ENCODE measurements at regions not wholly inside any gene's neighbourhood (a gene's known extent, or its start where the extent isn't known, plus 50 kb on each side); places are given as distances from the start of the nearest gene placed in this dataset.

DNA sequence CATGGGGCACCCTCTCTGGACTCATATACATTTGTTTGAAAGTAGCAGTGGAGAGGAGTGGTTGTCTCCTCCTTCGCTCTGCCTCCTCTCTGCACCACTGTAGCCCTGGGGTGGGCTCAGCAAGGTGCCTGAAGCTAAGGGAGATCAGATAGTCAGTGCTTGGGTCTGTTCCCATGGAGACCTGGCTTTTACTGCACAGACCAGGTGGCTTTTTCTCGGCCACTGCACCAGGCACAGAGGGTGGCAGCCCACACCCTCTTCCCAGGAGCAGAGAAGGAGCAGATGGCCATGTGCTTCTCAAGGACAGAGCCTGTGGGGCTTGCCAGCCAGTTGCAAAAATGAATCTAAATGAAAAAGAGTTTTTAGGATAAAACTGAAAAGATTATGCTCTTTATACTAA lies 123.4 kb upstream of the KCNK1 start:
- H3K79me2 ChIP-seq (ENCODE audit: insufficient read depth, low read length): no peaks in the 10 kb centered on the region
- H3K27me3 ChIP-seq (ENCODE audit: insufficient read depth, low read length): no peaks in the 10 kb centered on the region
- no TSS peak for BruUV-seq (replicated peaks)
- no peaks in the 10 kb centered on the region for H3K9me3 ChIP-seq (ENCODE audit: control insufficient read depth in 1 of 2, insufficient read depth in 1 of 2, low read depth in 1 of 2, low read length in 2 of 2)
- no peak overlapping the region for H3K27ac ChIP-seq (ENCODE audit: low read depth, low read length)
- H2AFZ ChIP-seq (ENCODE audit: low read depth, low read length, poor library complexity, severe bottlenecking): no peak overlapping the region
- H3K4me3 ChIP-seq (replicated peaks in 1 of 2; ENCODE audit: low read depth in 1 of 2, low read length in 2 of 2): no peak overlapping the region
- DNase-seq (ENCODE audit: low read depth, low spot score): no peak
- H3K4me1 ChIP-seq (ENCODE audit: control insufficient read depth in 1 of 2, insufficient read depth in 2 of 2, low read length in 2 of 2): no peaks in the 10 kb centered on the region
- no peaks in the 10 kb centered on the region for H4K20me1 ChIP-seq (ENCODE audit: insufficient read depth)
- RAD21 ChIA-PET (ENCODE audit: low non-redundant PET in 1 of 2, low total read pairs in 2 of 2, uncharacterized antibody in 2 of 2, unreplicated experiment in 2 of 2): no interaction called here
- H3K4me2 ChIP-seq (ENCODE audit: low read length): no peak overlapping the region
- intact Hi-C loops (cut with micrococcal nuclease): no loop called here
- CTCF ChIA-PET: interaction anchor here (1.4 kb wide), 1 partner anchor 28 kb away, joined by 6 read pairs; no protein-coding TSS in a partner anchor
- TF ChIP-seq CEBPB (IDR thresholded peaks at IDR 0.05; ENCODE audit: low read depth) (no peak), MAX (IDR thresholded peaks at IDR 0.05) (no peak), CTCF (IDR thresholded peaks at IDR 0.05 in 2 of 3, conservative IDR thresholded peaks at IDR 0.05 in 1 of 3; ENCODE audit: borderline replicate concordance in 1 of 3, insufficient read depth in 1 of 3, low read depth in 2 of 3, low read length in 2 of 3) (no peak), CBX3 (IDR thresholded peaks at IDR 0.05; ENCODE audit: low read depth) (no peak)
- ATAC-seq: no peak
- H3K9ac ChIP-seq (ENCODE audit: low read length): no peak overlapping the region
- POLR2A ChIA-PET: no interaction called here
- H3K9me2 ChIP-seq (ENCODE audit: insufficient read depth): no peaks in the 10 kb centered on the region
- no peaks in the 10 kb centered on the region for H3K36me3 ChIP-seq (ENCODE audit: control insufficient read depth in 1 of 2, insufficient read depth in 2 of 2, low read length in 2 of 2)

- RAD21 ChIA-PET (ENCODE audit: low non-redundant PET in 1 of 2, low total read pairs in 2 of 2, uncharacterized antibody in 2 of 2, unreplicated experiment in 2 of 2): no interaction called here
- Histone ChIP-seq H3K4me3 (replicated peaks in 1 of 2; ENCODE audit: low read depth in 1 of 2, low read length in 2 of 2) (no peak overlapping the region), H3K4me2 (ENCODE audit: low read length) (no peak overlapping the region), H2AFZ (ENCODE audit: low read depth, low read length, poor library complexity, severe bottlenecking) (no peak overlapping the region), H3K79me2 (ENCODE audit: insufficient read depth, low read length) (no peaks in the 10 kb centered on the region), H3K36me3 (ENCODE audit: control insufficient read depth in 1 of 2, insufficient read depth in 2 of 2, low read length in 2 of 2) (no peaks in the 10 kb centered on the region), H4K20me1 (ENCODE audit: insufficient read depth) (no peaks in the 10 kb centered on the region), H3K9ac (ENCODE audit: low read length) (no peak overlapping the region), H3K27ac (ENCODE audit: low read depth, low read length) (no peak overlapping the region), H3K9me2 (ENCODE audit: insufficient read depth) (no peaks in the 10 kb centered on the region), H3K4me1 (ENCODE audit: control insufficient read depth in 1 of 2, insufficient read depth in 2 of 2, low read length in 2 of 2) (no peaks in the 10 kb centered on the region), H3K9me3 (ENCODE audit: control insufficient read depth in 1 of 2, insufficient read depth in 1 of 2, low read depth in 1 of 2, low read length in 2 of 2) (no peaks in the 10 kb centered on the region), H3K27me3 (ENCODE audit: insufficient read depth, low read length) (no peaks in the 10 kb centered on the region)
- POLR2A ChIA-PET: no interaction called here
- BruUV-seq (replicated peaks): no TSS peak
- DNase-seq (ENCODE audit: low read depth, low spot score) (no peak), ATAC-seq (no peak)
- no peak for TF ChIP-seq EZH2 (IDR thresholded peaks at IDR 0.05)
- intact Hi-C loops (cut with micrococcal nuclease): no loop called here
- CTCF ChIA-PET: no interaction called here
Measured at GRCh38 chr1:233491953-233492620, 121.8 kb upstream of the KCNK1 start.
